Ishikawa (cell line): ENCODE measurements at regions not wholly inside any gene's neighbourhood (a gene's known extent, or its start where the extent isn't known, plus 50 kb on each side); places are given as distances from the start of the nearest gene placed in this dataset.

Experiments
- CEBPB ChIP-seq: IDR thresholded peaks from 2 replicates; pipeline ENCODE4 v1.6.1; 2012
- CREB1 ChIP-seq: IDR thresholded peaks from 2 replicates; pipeline ENCODE4 v1.6.1; 2012; ENCODE audit warnings: low read depth
- EGR1 ChIP-seq: IDR thresholded peaks from 2 replicates; pipeline ENCODE4 v1.6.1; 2012
- EP300 ChIP-seq: IDR thresholded peaks from 2 replicates; pipeline ENCODE4 v1.6.1; 2012; ENCODE audit warnings: borderline replicate concordance
- FOXM1 ChIP-seq: IDR thresholded peaks from 2 replicates; pipeline ENCODE4 v1.6.1; 2012; ENCODE audit warnings: low read depth, borderline replicate concordance
- NFIC ChIP-seq: IDR thresholded peaks from 2 replicates; pipeline ENCODE4 v1.6.1; 2012
- RAD21 ChIP-seq: IDR thresholded peaks from 2 replicates; pipeline ENCODE4 v1.6.1; 2012; ENCODE audit warnings: low read depth
- TAF1 ChIP-seq: IDR thresholded peaks from 2 replicates; pipeline ENCODE4 v1.6.1; 2012; ENCODE audit warnings: low read depth, mild to moderate bottlenecking
- TCF12 ChIP-seq: IDR thresholded peaks from 2 replicates; pipeline ENCODE4 v1.6.1; 2012; ENCODE audit warnings: low read depth
- TEAD4 ChIP-seq: IDR thresholded peaks from 2 replicates; pipeline ENCODE4 v1.6.1; 2012
- ZBTB7A ChIP-seq: IDR thresholded peaks from 2 replicates; pipeline ENCODE4 v1.6.1; 2012; ENCODE audit warnings: low read depth
- TF ChIP-seq, protein P1 (sequence below): IDR thresholded peaks from 2 replicates; pipeline ENCODE4 v1.6.1; 2012; ENCODE audit warnings: low read depth, mild to moderate bottlenecking
- TF ChIP-seq, protein P2 (sequence below): IDR thresholded peaks from 2 replicates; pipeline ENCODE4 v1.6.1; 2012
- TF ChIP-seq, protein P3 (sequence below): IDR thresholded peaks from 2 replicates; pipeline ENCODE4 v1.6.1; 2012

DNA sequence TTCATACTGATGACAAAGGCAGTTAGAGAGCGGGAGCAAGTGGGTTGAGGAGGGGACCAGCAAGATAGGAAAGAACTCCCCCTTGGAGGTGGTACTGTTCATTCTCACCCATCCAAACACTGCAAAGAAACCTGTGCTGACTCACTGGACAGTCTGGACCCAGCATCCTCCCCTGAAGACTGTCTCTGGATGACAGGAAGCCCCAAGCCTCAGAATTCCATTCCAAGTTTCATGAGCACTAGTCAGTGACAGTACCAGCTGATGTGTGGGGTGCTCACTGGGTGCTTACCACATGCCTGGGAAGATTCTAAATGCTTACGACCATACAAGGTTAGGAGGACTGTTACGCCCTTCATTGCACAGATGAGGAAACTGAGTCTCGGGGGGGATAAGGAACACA, 160.9 kb downstream of the IGLL1 start:
- TF ChIP-seq NFIC (no peak), TAF1 (no peak), CREB1 (no peak), TEAD4 (no peak), EP300 (no peak), RAD21 (no peak), ZBTB7A (no peak), FOXM1 (no peak), EGR1 (no peak), CEBPB (no peak), TCF12 (no peak)
- TF ChIP-seq, protein P1, sequence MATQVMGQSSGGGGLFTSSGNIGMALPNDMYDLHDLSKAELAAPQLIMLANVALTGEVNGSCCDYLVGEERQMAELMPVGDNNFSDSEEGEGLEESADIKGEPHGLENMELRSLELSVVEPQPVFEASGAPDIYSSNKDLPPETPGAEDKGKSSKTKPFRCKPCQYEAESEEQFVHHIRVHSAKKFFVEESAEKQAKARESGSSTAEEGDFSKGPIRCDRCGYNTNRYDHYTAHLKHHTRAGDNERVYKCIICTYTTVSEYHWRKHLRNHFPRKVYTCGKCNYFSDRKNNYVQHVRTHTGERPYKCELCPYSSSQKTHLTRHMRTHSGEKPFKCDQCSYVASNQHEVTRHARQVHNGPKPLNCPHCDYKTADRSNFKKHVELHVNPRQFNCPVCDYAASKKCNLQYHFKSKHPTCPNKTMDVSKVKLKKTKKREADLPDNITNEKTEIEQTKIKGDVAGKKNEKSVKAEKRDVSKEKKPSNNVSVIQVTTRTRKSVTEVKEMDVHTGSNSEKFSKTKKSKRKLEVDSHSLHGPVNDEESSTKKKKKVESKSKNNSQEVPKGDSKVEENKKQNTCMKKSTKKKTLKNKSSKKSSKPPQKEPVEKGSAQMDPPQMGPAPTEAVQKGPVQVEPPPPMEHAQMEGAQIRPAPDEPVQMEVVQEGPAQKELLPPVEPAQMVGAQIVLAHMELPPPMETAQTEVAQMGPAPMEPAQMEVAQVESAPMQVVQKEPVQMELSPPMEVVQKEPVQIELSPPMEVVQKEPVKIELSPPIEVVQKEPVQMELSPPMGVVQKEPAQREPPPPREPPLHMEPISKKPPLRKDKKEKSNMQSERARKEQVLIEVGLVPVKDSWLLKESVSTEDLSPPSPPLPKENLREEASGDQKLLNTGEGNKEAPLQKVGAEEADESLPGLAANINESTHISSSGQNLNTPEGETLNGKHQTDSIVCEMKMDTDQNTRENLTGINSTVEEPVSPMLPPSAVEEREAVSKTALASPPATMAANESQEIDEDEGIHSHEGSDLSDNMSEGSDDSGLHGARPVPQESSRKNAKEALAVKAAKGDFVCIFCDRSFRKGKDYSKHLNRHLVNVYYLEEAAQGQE: no peak
- TF ChIP-seq, protein P2, sequence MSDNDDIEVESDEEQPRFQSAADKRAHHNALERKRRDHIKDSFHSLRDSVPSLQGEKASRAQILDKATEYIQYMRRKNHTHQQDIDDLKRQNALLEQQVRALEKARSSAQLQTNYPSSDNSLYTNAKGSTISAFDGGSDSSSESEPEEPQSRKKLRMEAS: no peak
- TF ChIP-seq, protein P3, sequence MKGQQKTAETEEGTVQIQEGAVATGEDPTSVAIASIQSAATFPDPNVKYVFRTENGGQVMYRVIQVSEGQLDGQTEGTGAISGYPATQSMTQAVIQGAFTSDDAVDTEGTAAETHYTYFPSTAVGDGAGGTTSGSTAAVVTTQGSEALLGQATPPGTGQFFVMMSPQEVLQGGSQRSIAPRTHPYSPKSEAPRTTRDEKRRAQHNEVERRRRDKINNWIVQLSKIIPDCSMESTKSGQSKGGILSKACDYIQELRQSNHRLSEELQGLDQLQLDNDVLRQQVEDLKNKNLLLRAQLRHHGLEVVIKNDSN: no peak
